Transverse colon (tissue), 4 donors: ENCODE measurements at regions not wholly inside any gene's neighbourhood (a gene's known extent, or its start where the extent isn't known, plus 50 kb on each side); places are given as distances from the start of the nearest gene placed in this dataset.

Experiments
- CTCF ChIP-seq, 5 experiments: fragments of 200-600 bp in 3 of 5; fragments of 450-650 bp in 2 of 5; sonication (generic) in 3 of 5; IDR thresholded peaks; 1 replicate in 2 of 5; 2 replicates in 3 of 5; pipeline ENCODE4 v1.5.1; 2016 to 2017; ENCODE audit warnings: antibody characterized with exemption in 5 of 5, inconsistent platforms in 3 of 5, mild to moderate bottlenecking in 2 of 5, moderate library complexity in 1 of 5
- EP300 ChIP-seq: sonication (generic); formaldehyde crosslinking; IDR thresholded peaks from one replicate; pipeline ENCODE4 v1.6.1; 2017; ENCODE audit warnings: antibody characterized with exemption, low read depth
- POLR2AphosphoS5 ChIP-seq, 3 donors: sonication (generic); formaldehyde crosslinking; IDR thresholded peaks; one replicate each; pipeline ENCODE4 v1.6.1; 2016; ENCODE audit warnings: antibody characterized with exemption in 3 of 3

- TF ChIP-seq CTCF (IDR thresholded peaks at IDR 0.05): no peak
- no peak for TF ChIP-seq POLR2AphosphoS5 (IDR thresholded peaks at IDR 0.05)
- no peak for TF ChIP-seq EP300
Observed at GRCh38 chr2:122101319-122101718, 345.9 kb downstream of the TSN start.
